Endothelial cell (in vitro differentiated cells): ENCODE measurements at regions not wholly inside any gene's neighbourhood (a gene's known extent, or its start where the extent isn't known, plus 50 kb on each side); places are given as distances from the start of the nearest gene placed in this dataset.

ENCODE experiments used
- DNase-seq: peaks from one replicate; pipeline ENCODE4 v3.0.0; 2021; ENCODE audit warnings: low spot score
- H3K27ac Mint-ChIP-seq: one replicate; pipeline ENCODE4 v1.8.0; 2021; ENCODE audit warnings: mixed read lengths, inconsistent platforms; ENCODE audit not compliant: unreplicated experiment
- H3K27me3 Mint-ChIP-seq: one replicate; pipeline ENCODE4 v1.8.0; 2021; ENCODE audit warnings: mild to moderate bottlenecking, moderate library complexity, mixed read lengths, inconsistent platforms; ENCODE audit not compliant: unreplicated experiment
- H3K36me3 Mint-ChIP-seq: one replicate; pipeline ENCODE4 v1.8.0; 2021; ENCODE audit warnings: mild to moderate bottlenecking, low read depth, mixed read lengths, inconsistent platforms; ENCODE audit not compliant: unreplicated experiment
- H3K4me1 Mint-ChIP-seq: one replicate; pipeline ENCODE4 v1.8.0; 2021; ENCODE audit warnings: mild to moderate bottlenecking, mixed read lengths, inconsistent platforms; ENCODE audit not compliant: unreplicated experiment
- H3K4me3 Mint-ChIP-seq: one replicate; pipeline ENCODE4 v1.8.0; 2021; ENCODE audit warnings: mild to moderate bottlenecking, mixed read lengths, inconsistent platforms; ENCODE audit not compliant: unreplicated experiment
- H3K9me3 Mint-ChIP-seq: one replicate; pipeline ENCODE4 v1.8.0; 2021; ENCODE audit warnings: mixed read lengths, inconsistent platforms; ENCODE audit not compliant: unreplicated experiment
- CTCF ChIP-seq: fragments of 200-600 bp; sonication (generic); IDR thresholded peaks from one replicate; pipeline ENCODE4 v1.5.0; 2021; ENCODE audit warnings: antibody characterized with exemption; ENCODE audit not compliant: unreplicated experiment

DNA sequence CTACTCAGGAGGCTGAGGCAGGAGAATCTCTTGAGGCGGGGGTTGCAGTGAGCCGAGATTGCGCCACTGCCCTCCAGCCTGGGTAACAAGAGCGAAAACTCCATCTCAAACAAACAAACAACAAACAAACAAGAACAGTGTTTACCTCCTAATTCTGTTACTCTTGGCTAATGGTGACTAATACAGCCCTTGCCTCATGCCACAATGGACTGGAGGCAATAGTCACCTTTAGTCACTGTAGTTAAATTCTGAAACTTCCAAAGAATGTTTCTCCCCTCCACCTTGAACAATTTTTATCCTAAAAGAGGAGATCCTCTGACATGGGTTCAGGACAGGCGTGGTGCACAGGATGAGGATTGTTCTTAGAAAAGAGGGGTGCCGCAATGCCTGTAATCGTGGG lies 241.2 kb upstream of the CTSO start:
- no peaks in the 10 kb centered on the region for H3K36me3 Mint-ChIP-seq

DNA sequence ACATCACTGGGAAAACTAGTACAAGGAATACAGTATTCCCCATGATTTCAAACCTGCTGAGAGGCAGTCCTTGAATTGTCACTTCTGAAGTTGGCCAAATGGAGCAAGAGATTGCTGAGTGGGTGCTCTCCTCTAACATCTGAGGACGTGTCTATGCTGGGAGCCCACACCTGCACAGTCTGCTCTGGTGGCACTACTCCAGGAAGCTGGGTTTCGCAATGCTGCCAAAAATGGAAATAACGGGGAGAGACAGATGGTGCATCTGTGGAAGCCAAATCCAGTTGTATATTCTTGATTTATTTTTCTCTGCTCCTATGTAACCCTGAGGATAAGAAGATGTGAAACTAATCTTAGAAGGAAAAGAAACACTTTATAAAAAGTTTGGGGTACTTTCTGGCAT lies 240.1 kb upstream of the CTSO start:
- DNase-seq, result no peak
- H3K27me3 Mint-ChIP-seq, result no peaks in the 10 kb centered on the region
- H3K27ac Mint-ChIP-seq, result no peak overlapping the region
- H3K4me1 Mint-ChIP-seq, result peaks cover 6% of the 10 kb centered on the region
- H3K36me3 Mint-ChIP-seq, result no peaks in the 10 kb centered on the region
- no peak for TF ChIP-seq CTCF
- H3K4me3 Mint-ChIP-seq, result no peak overlapping the region
- no peaks in the 10 kb centered on the region for H3K9me3 Mint-ChIP-seq

More for the DNA sequence above, 241.2 kb upstream of the CTSO start:
- DNase-seq, result no peak
- H3K4me1 Mint-ChIP-seq, result peaks cover 6% of the 10 kb centered on the region
- H3K27me3 Mint-ChIP-seq, result no peaks in the 10 kb centered on the region
- no peaks in the 10 kb centered on the region for H3K9me3 Mint-ChIP-seq
- H3K4me3 Mint-ChIP-seq, result no peak overlapping the region
- no peak overlapping the region for H3K27ac Mint-ChIP-seq
- TF ChIP-seq CTCF, result no peak

GRCh38 chr4:156193106-156193505 lies 239.4 kb upstream of the CTSO start:
- H3K4me3 Mint-ChIP-seq, result no peak overlapping the region

GRCh38 chr4:156192033-156192432 lies 238.4 kb upstream of the CTSO start:
- Mint-ChIP-seq H3K9me3 (no peaks in the 10 kb centered on the region), H3K4me1 (peaks cover 6% of the 10 kb centered on the region), H3K27ac (no peak overlapping the region), H3K4me3 (no peak overlapping the region), H3K27me3 (no peaks in the 10 kb centered on the region), H3K36me3 (no peaks in the 10 kb centered on the region)
- TF ChIP-seq CTCF, result no peak
- no peak for DNase-seq

More at GRCh38 chr4:156193106-156193505, 239.4 kb upstream of the CTSO start:
- no peak overlapping the region for H3K27ac Mint-ChIP-seq
- H3K4me1 Mint-ChIP-seq, result peaks cover 6% of the 10 kb centered on the region
- no peak for DNase-seq
- no peaks in the 10 kb centered on the region for H3K27me3 Mint-ChIP-seq
- no peaks in the 10 kb centered on the region for H3K9me3 Mint-ChIP-seq
- no peak for TF ChIP-seq CTCF
- no peaks in the 10 kb centered on the region for H3K36me3 Mint-ChIP-seq

- H3K36me3 Mint-ChIP-seq, result no peaks in the 10 kb centered on the region
- no peaks in the 10 kb centered on the region for H3K9me3 Mint-ChIP-seq
- DNase-seq, result no peak
- H3K4me1 Mint-ChIP-seq, result peaks cover 6% of the 10 kb centered on the region
- no peak overlapping the region for H3K27ac Mint-ChIP-seq
- no peak overlapping the region for H3K4me3 Mint-ChIP-seq
- no peaks in the 10 kb centered on the region for H3K27me3 Mint-ChIP-seq
- TF ChIP-seq CTCF, result no peak
Measured at GRCh38 chr4:156191044-156191781, 237.5 kb upstream of the CTSO start.
